ENCODE measurements at regions not wholly inside any gene's neighbourhood (a gene's known extent, or its start where the extent isn't known, plus 50 kb on each side); places are given as distances from the start of the nearest gene placed in this dataset.

DNA sequence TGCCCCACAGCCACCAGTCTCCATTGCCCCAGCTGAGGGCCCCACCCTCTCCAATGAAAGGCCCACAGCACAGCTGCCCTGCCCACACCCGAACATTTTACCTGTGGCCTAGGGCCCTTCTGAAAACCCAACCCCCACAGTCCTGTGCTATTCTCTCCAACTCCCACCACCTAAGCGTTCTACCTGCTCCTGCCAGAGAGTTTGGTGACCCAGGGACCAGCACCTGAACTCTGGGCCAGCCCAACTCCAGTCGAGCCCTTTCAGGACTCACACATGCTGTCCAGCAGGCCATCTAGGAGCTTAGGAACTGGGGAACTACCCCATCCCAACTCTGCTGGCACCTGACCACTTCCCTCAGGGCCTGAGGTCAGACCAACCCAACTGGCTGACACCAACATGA, 562.3 kb downstream of the DNAH5 start:
- Histone ChIP-seq H3K9me3 (replicated peaks) (peaks cover 23% of the 10 kb centered on the region), H3K36me3 (no peaks in the 10 kb centered on the region), H3K27ac (replicated peaks) (no peak overlapping the region), H3K4me3 (no peak overlapping the region), H3K4me1 (no peaks in the 10 kb centered on the region), H3K27me3 (ENCODE audit: low read depth) (no peaks in the 10 kb centered on the region)
- TF ChIP-seq, protein P1, sequence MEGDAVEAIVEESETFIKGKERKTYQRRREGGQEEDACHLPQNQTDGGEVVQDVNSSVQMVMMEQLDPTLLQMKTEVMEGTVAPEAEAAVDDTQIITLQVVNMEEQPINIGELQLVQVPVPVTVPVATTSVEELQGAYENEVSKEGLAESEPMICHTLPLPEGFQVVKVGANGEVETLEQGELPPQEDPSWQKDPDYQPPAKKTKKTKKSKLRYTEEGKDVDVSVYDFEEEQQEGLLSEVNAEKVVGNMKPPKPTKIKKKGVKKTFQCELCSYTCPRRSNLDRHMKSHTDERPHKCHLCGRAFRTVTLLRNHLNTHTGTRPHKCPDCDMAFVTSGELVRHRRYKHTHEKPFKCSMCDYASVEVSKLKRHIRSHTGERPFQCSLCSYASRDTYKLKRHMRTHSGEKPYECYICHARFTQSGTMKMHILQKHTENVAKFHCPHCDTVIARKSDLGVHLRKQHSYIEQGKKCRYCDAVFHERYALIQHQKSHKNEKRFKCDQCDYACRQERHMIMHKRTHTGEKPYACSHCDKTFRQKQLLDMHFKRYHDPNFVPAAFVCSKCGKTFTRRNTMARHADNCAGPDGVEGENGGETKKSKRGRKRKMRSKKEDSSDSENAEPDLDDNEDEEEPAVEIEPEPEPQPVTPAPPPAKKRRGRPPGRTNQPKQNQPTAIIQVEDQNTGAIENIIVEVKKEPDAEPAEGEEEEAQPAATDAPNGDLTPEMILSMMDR (IDR thresholded peaks at IDR 0.05; ENCODE audit: borderline replicate concordance) = no peak
- intact Hi-C loops (cut with micrococcal nuclease) = no loop called here
- DNase-seq = no peak

DNA sequence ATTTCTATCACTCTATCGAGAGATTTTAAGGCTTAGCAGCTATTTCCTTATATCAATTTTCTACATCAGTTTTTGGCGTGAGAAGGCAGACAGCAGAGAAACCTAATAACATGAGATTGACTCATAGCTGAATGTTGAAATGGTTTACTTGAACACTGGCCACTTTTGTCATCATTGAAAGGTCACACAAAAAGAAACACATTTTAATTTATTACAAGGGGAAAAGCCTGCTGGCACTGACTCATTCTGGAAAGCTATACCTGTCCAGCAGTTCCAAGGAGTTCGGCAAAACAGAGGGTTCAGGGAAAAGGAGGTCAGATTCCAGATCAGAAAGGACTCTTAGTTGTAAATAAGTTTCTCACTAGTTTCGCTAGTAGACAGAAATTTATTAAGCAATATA, 566.4 kb downstream of the DNAH5 start:
- Histone ChIP-seq H3K4me3 (no peak overlapping the region), H3K27me3 (ENCODE audit: low read depth) (no peaks in the 10 kb centered on the region), H3K27ac (replicated peaks) (no peak overlapping the region), H3K36me3 (no peaks in the 10 kb centered on the region), H3K9me3 (replicated peaks) (peaks cover 8% of the 10 kb centered on the region), H3K4me1 (no peaks in the 10 kb centered on the region)
- DNase-seq = no peak
- TF ChIP-seq, protein P1 (IDR thresholded peaks at IDR 0.05; ENCODE audit: borderline replicate concordance) = no peak
- intact Hi-C loops (cut with micrococcal nuclease) = no loop called here

DNA sequence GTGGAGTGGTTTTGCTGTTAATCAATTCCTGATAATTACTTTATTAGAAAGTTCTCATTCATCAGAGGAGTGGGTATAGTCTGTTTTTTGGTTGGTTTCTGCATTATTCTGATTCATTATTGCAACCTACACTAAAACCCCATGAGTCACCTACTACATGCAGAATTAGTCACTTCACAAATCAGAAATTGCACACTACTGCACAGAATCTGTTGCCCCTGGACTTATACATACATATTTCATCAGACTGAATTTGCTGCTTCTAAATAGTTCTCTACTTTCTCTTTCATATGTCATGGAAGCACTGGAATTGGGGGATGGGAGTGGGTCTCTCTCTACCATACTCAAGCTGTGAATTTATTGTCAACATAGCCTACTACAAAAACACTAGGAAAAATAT, 585.1 kb downstream of the DNAH5 start:
- DNase-seq = no peak
- Histone ChIP-seq H3K36me3 (no peaks in the 10 kb centered on the region), H3K27ac (replicated peaks) (no peak overlapping the region), H3K9me3 (replicated peaks) (peaks cover 4% of the 10 kb centered on the region), H3K27me3 (ENCODE audit: low read depth) (no peaks in the 10 kb centered on the region), H3K4me3 (no peak overlapping the region), H3K4me1 (no peaks in the 10 kb centered on the region)
- TF ChIP-seq, protein P1 (IDR thresholded peaks at IDR 0.05; ENCODE audit: borderline replicate concordance) = no peak
- intact Hi-C loops (cut with micrococcal nuclease) = no loop called here

DNA sequence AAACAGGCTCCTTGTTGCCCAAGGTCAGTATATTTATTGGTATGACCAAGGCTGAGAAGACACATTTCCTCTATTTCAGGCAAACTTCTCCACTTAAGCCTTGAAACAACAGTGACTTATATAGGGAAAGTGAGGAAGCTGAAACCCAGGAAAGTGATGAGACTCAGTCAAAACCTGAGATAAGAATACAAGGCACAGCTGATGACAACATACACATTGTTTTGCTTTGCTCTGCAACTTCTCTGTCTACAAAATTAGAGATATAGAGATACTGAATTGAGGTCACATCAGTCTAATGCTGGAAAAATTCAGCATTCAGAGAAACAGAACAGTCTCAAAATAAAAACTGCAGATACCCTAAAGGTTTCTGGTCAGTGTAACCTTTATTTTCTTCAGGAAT, 586.1 kb downstream of the DNAH5 start:
- no peak overlapping the region for H3K4me3 ChIP-seq
- DNase-seq = no peak
- no peaks in the 10 kb centered on the region for H3K36me3 ChIP-seq
- no peak overlapping the region for H3K27ac ChIP-seq (replicated peaks)
- no peaks in the 10 kb centered on the region for H3K27me3 ChIP-seq (ENCODE audit: low read depth)
- TF ChIP-seq, protein P1 (IDR thresholded peaks at IDR 0.05; ENCODE audit: borderline replicate concordance) = no peak
- H3K4me1 ChIP-seq = no peaks in the 10 kb centered on the region
- intact Hi-C loops (cut with micrococcal nuclease) = no loop called here
- peaks cover 7% of the 10 kb centered on the region for H3K9me3 ChIP-seq (replicated peaks)

DNA sequence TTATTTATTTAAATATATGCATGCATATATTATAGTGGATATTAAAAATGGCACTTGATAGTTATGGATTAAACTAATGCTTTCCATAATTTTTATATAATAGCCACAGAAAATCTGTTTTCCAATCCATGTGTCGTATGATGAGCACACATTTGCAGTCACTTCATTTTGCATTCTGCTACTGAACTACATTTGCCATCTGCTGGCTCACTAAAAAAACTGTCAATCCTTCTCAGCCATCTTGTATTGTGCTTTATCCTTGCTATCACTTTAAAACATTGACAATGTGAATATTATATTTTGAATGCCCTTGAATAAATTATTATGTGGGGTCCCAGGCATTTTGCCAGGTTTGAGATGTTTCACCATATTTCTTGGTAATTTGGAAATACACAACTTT, 586.6 kb downstream of the DNAH5 start:
- Histone ChIP-seq H3K4me3 (no peak overlapping the region), H3K4me1 (no peaks in the 10 kb centered on the region), H3K36me3 (no peaks in the 10 kb centered on the region), H3K27ac (replicated peaks) (no peak overlapping the region), H3K27me3 (ENCODE audit: low read depth) (no peaks in the 10 kb centered on the region), H3K9me3 (replicated peaks) (peaks cover 7% of the 10 kb centered on the region)
- TF ChIP-seq, protein P1 (IDR thresholded peaks at IDR 0.05; ENCODE audit: borderline replicate concordance) = no peak
- intact Hi-C loops (cut with micrococcal nuclease) = no loop called here
- DNase-seq = no peak

DNA sequence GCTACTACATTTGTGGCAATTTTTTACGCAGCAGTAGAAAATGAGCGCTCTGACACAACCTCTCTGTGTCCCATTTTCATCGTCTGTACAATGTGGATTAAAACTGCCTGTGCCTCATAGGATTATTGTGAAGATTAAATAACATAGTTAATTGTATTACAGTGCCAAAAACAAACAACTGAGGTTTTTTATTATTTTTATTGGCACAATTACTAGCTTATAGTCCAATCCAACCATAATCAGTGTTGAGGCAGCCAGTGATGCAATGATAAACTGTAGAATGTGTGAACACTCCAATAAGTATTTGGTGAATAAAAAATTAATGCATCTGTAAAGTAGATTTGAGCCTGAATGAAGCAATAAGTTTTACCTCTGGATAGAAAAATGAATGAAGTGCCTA, 588.3 kb downstream of the DNAH5 start:
- Histone ChIP-seq H3K27ac (replicated peaks) (no peak overlapping the region), H3K36me3 (no peaks in the 10 kb centered on the region), H3K27me3 (ENCODE audit: low read depth) (no peaks in the 10 kb centered on the region), H3K4me3 (no peak overlapping the region), H3K4me1 (no peaks in the 10 kb centered on the region), H3K9me3 (replicated peaks) (peaks cover 7% of the 10 kb centered on the region)
- DNase-seq = no peak
- TF ChIP-seq, protein P1 (IDR thresholded peaks at IDR 0.05; ENCODE audit: borderline replicate concordance) = no peak
- intact Hi-C loops (cut with micrococcal nuclease) = no loop called here

All from left ventricle myocardium inferior (tissue), 1 donor.